Activated CD4-positive, alpha-beta T cell treated with anti-CD3 and anti-CD28 coated beads, Interleukin-10, Interleukin-2, amounts not matched to agents 100 ng/mL and 50 ng/mL, durations not matched to agents 16 hours and 8 hours (primary cell): ENCODE measurements at regions not wholly inside any gene's neighbourhood (a gene's known extent, or its start where the extent isn't known, plus 50 kb on each side); places are given as distances from the start of the nearest gene placed in this dataset.
A peak's percentile ranks its signal among the peaks of the same experiment; 100 is the strongest.
"Not testable (repeated sequence)": the region's sequence is repeated elsewhere in the genome, so short reads cannot be mapped to it uniquely, and the experiment has no call there.

Experiments
- DNase-seq: peaks from one replicate; pipeline ENCODE4 v3.0.0-alpha.2; 2020

- DNase-seq = no peak
These were observed 209.5 kb upstream of the FGF13 start for GRCh38 chrX:138921031-138921430.

DNA sequence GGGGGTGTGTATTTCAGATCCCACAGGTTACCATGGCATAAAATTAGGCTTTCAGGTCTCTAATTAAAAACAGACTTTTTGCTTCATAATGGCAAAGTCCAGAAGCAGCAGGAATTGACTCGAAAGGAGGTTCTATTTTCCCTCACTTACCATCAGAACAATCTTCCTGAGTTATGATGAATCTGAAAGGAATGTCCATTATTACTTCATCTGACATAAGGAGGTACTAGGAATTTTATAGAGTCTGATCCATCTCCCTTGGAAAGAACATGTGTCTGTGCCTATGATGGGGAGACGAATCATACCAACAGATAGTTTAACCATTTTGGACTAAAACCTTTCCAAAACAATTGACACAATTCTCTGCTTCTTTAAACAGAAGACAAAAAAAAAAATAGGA, 206.3 kb upstream of the FGF13 start:
- DNase-seq = no peak

DNA sequence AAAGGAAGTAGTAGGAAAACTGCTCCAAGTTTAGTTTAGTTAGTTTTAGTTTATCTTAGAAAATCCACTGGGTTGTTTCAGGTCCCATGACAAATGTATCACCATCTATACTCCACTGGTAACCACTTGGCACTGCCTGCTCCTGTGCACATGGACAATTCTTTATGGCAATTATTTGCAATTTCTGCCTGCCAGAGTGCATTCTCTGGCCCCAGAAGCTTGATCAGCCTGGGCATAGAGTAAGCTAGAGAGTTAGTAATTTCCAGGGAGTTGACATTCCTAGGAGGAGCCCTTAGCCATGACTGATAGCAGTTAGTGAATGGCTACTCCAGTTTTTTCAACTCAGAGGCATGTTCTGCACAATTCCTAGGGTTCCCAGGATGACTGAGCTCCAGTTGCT, 203.2 kb upstream of the FGF13 start:
- no peak for DNase-seq

DNA sequence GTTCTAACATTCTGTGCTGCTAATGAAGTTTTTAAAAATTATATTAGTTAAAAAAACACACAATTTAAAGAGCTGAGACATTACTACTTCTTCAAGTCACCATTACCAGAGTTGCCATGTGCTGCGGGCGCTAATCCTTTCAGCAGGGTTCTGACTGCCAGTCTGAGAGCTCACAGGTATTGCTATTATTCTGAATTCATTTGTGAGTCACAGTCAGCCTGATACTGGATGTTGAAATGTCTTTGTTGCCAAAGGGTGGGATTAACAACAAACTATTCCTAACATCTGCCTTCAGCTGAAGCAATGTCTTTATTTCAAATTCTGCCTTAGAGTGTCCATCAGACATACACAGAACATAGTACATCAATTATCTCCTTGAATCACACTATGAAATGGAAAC, 197.1 kb upstream of the FGF13 start:
- no peak for DNase-seq

GRCh38 chrX:138897621-138898492, 186.3 kb upstream of the FGF13 start:
- DNase-seq = no peak

DNA sequence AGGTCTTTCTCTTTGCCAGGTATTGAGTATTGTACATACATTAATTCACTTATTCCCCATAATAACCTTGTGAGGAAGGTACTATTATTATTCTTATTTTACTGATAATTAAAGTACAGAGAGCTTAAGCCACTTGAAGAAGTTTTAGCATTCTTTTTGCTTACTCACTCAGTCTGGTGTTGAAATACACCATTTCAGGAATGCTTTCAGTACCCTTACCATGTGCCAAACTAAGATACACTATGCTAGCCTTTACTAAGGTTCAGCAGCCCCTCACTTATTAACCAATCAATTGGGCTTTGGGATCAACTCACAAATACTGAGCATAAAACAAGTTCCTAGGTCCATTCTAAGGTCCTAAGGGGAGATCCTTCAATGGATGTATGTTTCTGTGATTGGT, 179.0 kb upstream of the FGF13 start:
- DNase-seq = no peak

DNA sequence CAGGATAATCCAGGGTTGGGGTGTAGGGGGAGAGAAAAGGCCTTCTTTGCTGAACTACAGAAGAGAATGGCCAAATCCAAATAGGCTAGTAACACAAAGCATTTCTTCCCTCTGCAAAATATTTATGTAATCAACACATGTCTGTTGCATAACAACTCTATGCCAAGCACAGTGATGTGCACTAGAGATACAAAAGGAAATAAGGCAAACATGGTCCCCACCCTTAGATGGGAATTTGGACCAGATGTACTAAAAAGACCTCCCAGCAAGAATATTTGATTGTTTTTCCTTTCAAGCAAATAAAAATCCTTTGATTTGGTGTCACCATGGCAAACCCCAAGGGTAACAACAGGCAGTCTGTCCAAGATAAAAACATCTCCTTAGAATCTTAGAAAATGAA, 177.6 kb upstream of the FGF13 start:
- no peak for DNase-seq

DNA sequence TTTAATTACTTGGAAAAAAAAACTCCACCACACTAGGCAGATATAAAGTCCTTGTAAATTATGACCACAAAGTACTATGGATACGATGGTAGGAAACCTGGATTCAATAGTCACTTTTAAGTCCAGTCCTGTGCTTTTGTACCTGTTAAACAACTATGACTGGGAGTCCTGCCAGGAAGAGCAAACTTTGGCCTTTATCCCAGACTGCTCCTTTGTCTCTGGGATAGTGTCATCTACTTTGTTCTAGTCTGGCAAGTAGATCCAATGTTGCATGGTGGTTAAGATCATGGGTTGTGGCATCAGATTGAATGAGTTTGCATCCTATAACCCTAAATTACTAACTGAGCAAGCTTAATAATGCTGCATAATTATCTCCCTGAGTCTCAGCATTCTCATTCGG, 175.3 kb upstream of the FGF13 start:
- DNase-seq = no peak

DNA sequence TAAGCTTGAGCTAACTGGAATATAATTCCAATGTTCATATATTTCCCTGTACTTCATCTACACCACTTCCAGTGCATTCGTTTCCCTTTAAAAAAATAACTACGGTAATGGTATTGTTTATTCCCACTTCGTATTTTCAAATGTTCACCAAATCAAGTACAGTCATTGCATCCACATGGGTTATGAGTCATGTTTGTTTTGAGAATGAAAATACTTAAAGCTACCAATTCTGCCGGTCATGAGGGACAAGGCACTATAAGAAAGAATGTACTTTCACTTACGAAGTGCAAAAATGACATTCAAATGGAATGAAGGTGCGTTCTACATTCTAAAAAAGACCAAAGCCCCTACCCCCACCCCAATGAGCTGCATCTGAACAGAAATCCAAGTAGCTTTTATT, 174.4 kb upstream of the FGF13 start:
- no peak for DNase-seq

DNA sequence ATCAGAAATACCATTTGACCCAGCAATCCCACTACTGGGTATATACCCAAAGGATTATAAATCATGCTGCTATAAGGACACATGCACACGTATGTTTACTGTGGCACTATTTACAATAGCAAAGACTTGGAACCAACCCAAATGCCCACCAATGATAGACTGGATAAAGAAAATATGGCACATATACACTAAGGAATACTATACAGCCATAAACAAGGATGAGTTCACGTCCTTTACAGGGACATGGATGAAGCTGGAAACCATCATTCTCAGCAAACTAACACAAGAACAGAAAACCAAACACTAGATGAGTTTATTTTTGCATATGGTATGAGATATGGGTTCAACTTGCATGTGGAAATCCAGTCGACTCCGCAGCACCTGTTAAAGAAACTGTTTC, 168.8 kb upstream of the FGF13 start:
- not testable (repeated sequence) for DNase-seq

GRCh38 chrX:138877746-138878145, 166.2 kb upstream of the FGF13 start:
- no peak for DNase-seq

DNA sequence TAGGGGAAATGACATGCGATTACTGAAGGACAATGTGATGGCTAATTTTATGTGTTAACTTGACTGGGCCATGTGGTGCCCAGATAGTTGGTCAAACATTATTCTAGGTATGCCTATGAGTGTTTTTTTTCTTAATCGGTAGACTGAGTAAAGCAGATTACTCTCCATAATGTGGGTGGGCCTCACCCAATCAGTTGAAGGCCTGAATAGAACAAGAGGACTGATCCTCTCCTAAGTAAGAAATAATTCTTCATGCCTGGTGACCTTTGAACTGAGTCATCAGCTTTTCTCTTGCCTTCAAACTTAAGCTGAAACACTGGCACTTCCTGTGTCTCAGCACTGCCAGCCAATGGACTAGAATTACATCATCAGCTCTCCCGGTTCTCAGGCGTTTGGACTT, 164.0 kb upstream of the FGF13 start:
- no peak for DNase-seq

GRCh38 chrX:138874271-138874935, 162.9 kb upstream of the FGF13 start:
- DNase-seq = no peak

GRCh38 chrX:138873640-138874039, 162.1 kb upstream of the FGF13 start:
- DNase-seq = not testable (repeated sequence)

- no peak for DNase-seq
These were observed 161.0 kb upstream of the FGF13 start for GRCh38 chrX:138872537-138872936.

- no peak for DNase-seq
These were observed 160.2 kb upstream of the FGF13 start for GRCh38 chrX:138871739-138872138.

- DNase-seq = no peak
These were observed 155.1 kb upstream of the FGF13 start for GRCh38 chrX:138866643-138867042.

DNA sequence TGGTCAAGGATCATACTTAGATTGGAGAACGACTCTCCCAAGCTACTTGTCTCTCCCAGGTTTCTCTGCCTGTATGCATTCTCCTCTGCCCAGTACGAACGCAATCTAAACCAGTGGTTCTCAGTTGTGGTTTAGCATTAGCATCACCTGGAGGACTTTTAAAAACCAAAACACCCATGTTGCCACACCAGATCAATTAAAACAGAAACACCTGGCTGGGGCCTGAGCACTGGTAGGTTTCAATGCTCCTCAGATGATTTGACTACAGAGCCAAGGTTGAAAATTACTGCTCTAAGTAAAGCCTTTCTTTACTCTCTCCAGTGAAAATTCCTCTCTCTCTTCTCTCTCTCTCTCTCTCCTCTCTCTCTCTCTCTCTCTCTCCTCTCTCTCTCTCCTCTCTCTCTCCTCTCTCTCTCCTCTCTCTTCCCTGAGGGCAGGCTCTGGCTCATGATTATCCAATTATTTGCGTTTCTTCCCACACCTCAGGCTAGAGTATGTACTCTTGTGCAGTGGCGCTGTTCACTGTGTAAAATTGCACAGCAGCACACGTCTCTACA, 153.7 kb upstream of the FGF13 start:
- no peak for DNase-seq

DNA sequence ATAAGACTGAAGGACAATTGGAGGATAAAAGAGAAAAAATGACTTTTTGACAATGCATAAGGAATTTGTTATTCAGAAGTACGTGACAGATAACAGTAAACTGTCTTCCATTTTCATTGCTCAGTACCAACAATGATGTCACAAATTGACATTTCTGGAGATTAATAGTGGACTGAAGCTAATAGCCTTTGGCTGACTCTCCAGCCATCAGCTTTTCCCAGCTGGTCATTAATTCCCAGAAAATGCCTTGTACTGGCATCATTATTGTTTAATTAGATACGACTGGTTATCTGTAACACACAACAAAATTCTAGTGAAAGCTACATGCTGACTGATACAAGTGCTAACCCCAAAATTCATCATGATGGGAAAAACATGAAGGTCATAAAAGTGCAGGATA, 147.9 kb upstream of the FGF13 start:
- no peak for DNase-seq

GRCh38 chrX:138858951-138859350, 147.4 kb upstream of the FGF13 start:
- peak; percentile 20 for DNase-seq

- DNase-seq = peak; percentile 68
These were observed 146.9 kb upstream of the FGF13 start for GRCh38 chrX:138858438-138858837.

GRCh38 chrX:138856881-138857604, 145.5 kb upstream of the FGF13 start:
- no peak for DNase-seq

DNA sequence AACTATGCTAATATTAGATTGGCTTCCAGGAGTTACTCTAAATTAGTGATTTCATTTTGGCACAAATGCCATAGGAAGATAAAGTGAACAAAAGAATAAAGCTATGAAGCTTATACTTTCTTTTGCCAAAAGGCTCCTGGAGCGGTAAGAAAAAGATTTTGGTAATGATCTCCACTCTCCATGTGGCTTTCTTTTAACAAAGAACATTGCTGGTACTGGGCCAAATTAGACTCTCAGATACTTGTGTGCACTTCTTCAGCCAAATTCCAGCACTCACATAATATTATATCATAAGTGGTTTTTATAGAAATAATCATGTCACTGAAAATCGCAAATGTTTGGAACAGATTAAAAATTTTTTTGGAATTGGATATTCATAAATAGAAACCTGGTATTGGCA, 142.4 kb upstream of the FGF13 start:
- DNase-seq = no peak

GRCh38 chrX:138849521-138849920, 138.0 kb upstream of the FGF13 start:
- DNase-seq = no peak
